ENCODE measurements at regions not wholly inside any gene's neighbourhood (a gene's known extent, or its start where the extent isn't known, plus 50 kb on each side); places are given as distances from the start of the nearest gene placed in this dataset.
"Not testable (repeated sequence)": the region's sequence is repeated elsewhere in the genome, so short reads cannot be mapped to it uniquely, and the experiment has no call there.

GRCh38 chr4:125166012-125166411 lies 148.7 kb upstream of the FAT4 start:
- TF ChIP-seq POLR2A, CTCF (IDR thresholded peaks at IDR 0.05): not testable (repeated sequence)

All from lower leg skin (tissue), 3 donors.